GM21528 (cell line): ENCODE measurements at regions not wholly inside any gene's neighbourhood (a gene's known extent, or its start where the extent isn't known, plus 50 kb on each side); places are given as distances from the start of the nearest gene placed in this dataset.
"Not testable (repeated sequence)": the region's sequence is repeated elsewhere in the genome, so short reads cannot be mapped to it uniquely, and the experiment has no call there.

Source experiments
- ATAC-seq: cut with Tn5 transposase; IDR thresholded peaks from one replicate; pipeline ENCODE4 v1.9.1; 2021; ENCODE audit warnings: mild to moderate bottlenecking, moderate library complexity; ENCODE audit not compliant: unreplicated experiment, low FRiP score

DNA sequence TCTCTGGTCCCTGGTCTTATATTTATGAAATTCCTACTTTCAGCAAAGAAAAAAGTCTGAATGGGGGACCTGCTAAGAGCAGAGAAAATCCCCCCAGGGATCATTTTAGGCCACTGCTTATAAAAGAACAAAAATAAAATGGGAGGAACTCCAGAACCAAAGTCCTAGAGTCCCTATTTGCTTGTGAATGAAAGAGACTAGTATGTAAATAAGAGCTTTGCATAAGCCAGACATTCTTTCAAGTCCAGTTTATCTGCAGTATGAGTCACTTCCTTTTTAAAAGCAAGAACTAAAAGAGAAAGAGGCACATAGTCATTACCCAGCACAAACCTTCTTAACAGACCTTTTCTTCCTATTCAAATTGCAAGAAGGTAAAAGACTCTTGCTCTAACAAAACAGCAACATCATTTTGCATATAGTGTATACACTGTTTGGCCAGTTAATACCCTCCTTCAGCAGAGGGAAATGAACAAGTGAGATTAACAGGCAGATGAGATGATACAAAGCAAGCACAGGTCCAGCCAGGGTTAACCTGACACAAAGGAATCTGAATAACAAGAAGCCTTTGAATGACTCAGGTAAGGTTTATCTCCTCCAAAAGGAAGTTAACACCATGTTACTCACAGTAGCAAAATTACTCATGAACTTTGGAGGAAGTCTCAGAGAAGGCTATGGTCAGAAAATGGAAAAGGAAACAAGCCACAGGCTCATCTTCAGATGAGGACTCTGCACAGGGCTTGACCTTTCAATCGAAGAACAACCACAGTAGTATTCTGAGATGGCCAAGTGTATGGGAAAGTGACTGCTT, 87.3 kb downstream of the PHLDA1 start:
- ATAC-seq = peak; percentile 99

GRCh38 chr12:75943730-75944096, 87.9 kb downstream of the PHLDA1 start:
- no peak for ATAC-seq

- ATAC-seq = not testable (repeated sequence)
Measured at GRCh38 chr12:75941661-75942060, 89.9 kb downstream of the PHLDA1 start.

DNA sequence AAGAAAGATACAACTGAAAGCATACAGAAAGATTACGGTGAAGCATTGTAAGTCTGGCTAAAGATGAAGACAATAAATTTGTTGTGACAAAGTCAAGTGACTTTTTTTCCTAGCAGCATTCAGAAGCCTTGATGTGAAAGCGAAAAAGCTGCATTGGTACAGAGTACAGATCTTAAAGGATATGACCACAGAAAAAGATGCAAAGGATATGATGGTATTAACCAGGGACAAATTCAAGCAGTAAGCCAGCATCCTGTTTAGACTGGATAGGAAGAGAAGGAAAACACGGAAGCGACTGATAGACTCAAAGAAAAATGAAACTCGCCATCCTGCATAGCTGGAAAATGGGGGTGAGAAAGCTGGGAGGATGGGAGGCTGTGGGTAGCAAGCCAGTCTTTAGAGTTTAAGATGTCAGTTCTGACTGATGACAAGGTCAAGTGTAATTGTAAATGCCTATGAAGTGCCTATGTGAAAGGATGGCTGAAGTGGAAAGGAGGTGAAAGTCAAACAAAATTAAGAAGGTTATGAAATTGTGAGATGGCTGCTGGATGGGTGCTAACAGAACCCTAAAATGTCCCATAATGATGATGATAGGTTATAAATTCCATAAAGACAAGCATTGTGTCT, 92.4 kb downstream of the PHLDA1 start:
- no peak for ATAC-seq

- ATAC-seq = no peak
Measured at GRCh38 chr12:75938189-75938588, 93.4 kb downstream of the PHLDA1 start.

DNA sequence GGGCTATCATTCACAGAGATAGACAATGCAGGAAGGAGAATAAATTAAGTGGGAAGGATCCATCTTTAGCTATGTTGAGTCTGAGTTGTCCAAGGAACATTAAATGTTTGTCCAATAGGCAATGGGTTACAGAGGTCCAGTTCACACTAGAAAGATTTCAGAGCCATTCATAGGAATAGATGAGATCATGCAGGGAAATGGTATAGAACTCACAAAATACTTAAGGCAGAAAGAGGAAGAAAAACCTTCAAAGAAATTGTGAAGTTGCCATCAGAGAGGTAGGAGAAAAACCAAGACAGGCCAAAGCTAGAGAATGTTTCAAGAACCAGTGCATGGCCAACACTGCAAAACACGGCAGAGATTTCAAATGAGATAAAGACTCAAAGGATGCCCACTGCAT, 94.1 kb downstream of the PHLDA1 start:
- ATAC-seq = no peak

GRCh38 chr12:75936515-75937440, 94.8 kb downstream of the PHLDA1 start:
- no peak for ATAC-seq

DNA sequence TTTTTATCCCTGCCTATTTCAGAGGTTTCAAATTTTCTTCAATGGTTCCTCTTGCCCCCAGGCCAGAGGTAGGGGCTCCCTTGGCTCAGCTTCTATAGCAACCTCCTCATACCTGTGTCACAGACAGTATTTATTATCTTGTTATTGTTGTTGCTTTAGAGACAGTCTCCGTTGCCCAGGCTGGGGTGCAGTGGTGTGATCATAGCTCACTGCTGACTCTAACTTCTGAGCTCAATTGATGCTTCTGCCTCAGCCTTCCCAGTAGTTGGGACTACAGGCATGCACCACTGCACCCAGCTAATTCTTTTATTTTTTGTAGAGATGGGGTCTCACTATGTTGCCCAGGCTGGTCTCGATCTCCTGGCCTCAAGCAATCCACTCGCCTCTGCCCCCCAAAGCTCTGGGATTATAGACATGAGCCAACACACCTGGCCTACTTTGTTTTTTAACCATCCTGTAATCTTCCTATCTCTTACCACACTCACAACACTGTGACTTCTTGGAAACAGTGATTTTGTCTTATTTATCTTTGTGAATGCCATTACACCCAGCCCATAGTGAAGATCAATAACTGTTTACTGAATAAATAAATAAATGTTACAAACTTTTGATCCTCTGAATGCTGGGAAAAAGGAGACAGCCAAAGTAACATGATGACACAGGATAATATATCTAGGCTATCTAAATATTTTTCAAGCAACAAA, 95.9 kb downstream of the PHLDA1 start:
- no peak for ATAC-seq

- ATAC-seq = no peak
Measured at GRCh38 chr12:75933101-75933500, 98.5 kb downstream of the PHLDA1 start.

DNA sequence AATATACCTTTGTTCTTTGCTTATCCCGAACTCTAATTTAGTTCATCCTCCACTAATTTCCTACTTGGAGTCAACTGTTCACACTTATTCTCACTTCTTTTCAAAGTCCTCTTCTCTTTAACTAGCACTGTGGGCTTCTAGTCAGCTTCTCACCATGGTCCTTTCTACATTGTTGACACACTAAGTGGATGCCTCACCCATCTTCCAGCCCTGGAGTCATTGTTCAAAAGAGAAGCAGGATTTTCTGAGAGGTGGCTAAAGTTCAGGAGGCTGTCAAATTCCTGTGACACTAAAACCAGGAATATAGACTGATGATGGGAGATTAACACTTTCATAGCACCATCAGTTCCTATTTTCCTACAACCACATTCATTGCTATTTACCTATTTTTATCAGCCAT, 99.3 kb downstream of the PHLDA1 start:
- no peak for ATAC-seq

- no peak for ATAC-seq
Measured at GRCh38 chr12:75923964-75924666, 107.5 kb downstream of the PHLDA1 start.

GRCh38 chr12:75922944-75923642, 108.5 kb downstream of the PHLDA1 start:
- no peak for ATAC-seq

- no peak for ATAC-seq
Measured at GRCh38 chr12:75921622-75922289, 109.8 kb downstream of the PHLDA1 start.

- no peak for ATAC-seq
Measured at GRCh38 chr12:75917715-75918114, 113.9 kb downstream of the PHLDA1 start.

GRCh38 chr12:75917083-75917482, 114.5 kb downstream of the PHLDA1 start:
- ATAC-seq = no peak

GRCh38 chr12:75913502-75914351, 117.8 kb downstream of the PHLDA1 start:
- no peak for ATAC-seq

DNA sequence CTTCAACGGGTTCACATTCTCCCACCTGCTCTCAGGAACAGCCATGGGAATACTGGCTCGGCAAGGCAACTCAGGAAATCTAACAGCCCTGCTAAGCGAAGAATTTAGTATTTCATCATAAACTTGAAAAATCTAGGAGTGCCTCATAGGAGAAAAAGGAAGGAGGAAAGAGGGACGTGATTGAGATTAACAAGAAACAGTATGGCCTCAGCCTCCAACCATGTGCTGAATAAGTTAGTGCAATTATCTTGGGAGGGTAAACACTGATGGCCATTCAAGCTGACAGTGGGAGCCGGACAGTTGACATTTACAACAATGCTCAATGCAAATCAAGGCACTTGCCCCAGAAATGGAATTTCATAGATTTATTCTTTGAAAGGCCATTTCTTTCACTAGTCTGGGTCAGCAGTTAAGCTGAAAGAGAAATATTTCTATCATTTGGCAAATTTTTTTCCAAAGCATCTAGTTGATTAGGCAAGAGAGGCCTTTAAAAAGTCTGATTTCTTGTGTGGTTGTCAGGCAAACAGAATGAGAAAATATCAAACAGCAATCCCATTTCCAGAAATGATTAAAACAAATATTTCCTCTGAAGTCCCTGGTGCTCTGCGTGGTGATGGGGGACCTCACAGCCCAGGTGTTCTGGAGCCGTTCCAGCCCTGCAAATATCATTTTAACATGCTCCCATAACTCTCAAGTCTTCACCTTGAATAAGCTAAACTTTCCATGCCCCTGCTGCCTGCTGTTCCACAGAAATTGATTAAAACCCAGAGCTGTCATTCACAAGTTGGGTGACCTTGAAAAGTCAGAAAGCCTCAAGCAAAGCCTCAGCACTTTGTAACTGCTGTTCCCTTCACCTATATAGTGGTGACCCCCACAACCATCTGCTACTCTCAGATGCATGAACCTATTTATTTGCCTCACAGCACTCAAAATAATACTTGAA, 121.6 kb downstream of the PHLDA1 start:
- no peak for ATAC-seq
